HG03432 (cell line): ENCODE measurements at regions not wholly inside any gene's neighbourhood (a gene's known extent, or its start where the extent isn't known, plus 50 kb on each side); places are given as distances from the start of the nearest gene placed in this dataset.
"Not testable (repeated sequence)": the region's sequence is repeated elsewhere in the genome, so short reads cannot be mapped to it uniquely, and the experiment has no call there.

ENCODE experiments used
- ATAC-seq: cut with Tn5 transposase; IDR thresholded peaks from one replicate; pipeline ENCODE4 v1.9.1; 2021; ENCODE audit warnings: mild to moderate bottlenecking, moderate library complexity; ENCODE audit not compliant: unreplicated experiment

GRCh38 chr9:108766626-108767161, 89.1 kb downstream of the ACTL7B start:
- ATAC-seq = no peak

- no peak for ATAC-seq
Observed at GRCh38 chr9:108765265-108765664, 90.5 kb downstream of the ACTL7B start.

- no peak for ATAC-seq
Observed at GRCh38 chr9:108762348-108763055, 93.3 kb downstream of the ACTL7B start.

- ATAC-seq = peak; percentile 66
Observed at GRCh38 chr9:108761655-108762347, 94.0 kb downstream of the ACTL7B start.

- no peak for ATAC-seq
Observed at GRCh38 chr9:108760841-108761240, 94.9 kb downstream of the ACTL7B start.

GRCh38 chr9:108759835-108760234, 96.0 kb downstream of the ACTL7B start:
- ATAC-seq = no peak

- ATAC-seq = no peak
Observed at GRCh38 chr9:108759399-108759798, 96.4 kb downstream of the ACTL7B start.

GRCh38 chr9:108756746-108757490, 98.9 kb downstream of the ACTL7B start:
- ATAC-seq = no peak

GRCh38 chr9:108755979-108756378, 99.8 kb downstream of the ACTL7B start:
- peak; percentile 91 for ATAC-seq

- ATAC-seq = no peak
Observed at GRCh38 chr9:108751369-108751768, 104.4 kb downstream of the ACTL7B start.

GRCh38 chr9:108750661-108751215, 105.0 kb downstream of the ACTL7B start:
- ATAC-seq = no peak

- no peak for ATAC-seq
Observed at GRCh38 chr9:108748776-108749175, 107.0 kb downstream of the ACTL7B start.

GRCh38 chr9:108746864-108747263, 108.9 kb downstream of the ACTL7B start:
- no peak for ATAC-seq

- ATAC-seq = no peak
Observed at GRCh38 chr9:108746001-108746400, 109.8 kb downstream of the ACTL7B start.

GRCh38 chr9:108744641-108745040, 111.1 kb downstream of the ACTL7B start:
- no peak for ATAC-seq

- no peak for ATAC-seq
Observed at GRCh38 chr9:108743901-108744371, 111.8 kb downstream of the ACTL7B start.

- no peak for ATAC-seq
Observed at GRCh38 chr9:108743416-108743815, 112.4 kb downstream of the ACTL7B start.

GRCh38 chr9:108742191-108742590, 113.6 kb downstream of the ACTL7B start:
- no peak for ATAC-seq

- not testable (repeated sequence) for ATAC-seq
Observed at GRCh38 chr9:108731292-108731691, 124.5 kb downstream of the ACTL7B start.

- no peak for ATAC-seq
Observed at GRCh38 chr9:108727580-108728111, 128.1 kb downstream of the ACTL7B start.

GRCh38 chr9:108724652-108725051, 131.1 kb downstream of the ACTL7B start:
- no peak for ATAC-seq
